ENCODE measurements at regions not wholly inside any gene's neighbourhood (a gene's known extent, or its start where the extent isn't known, plus 50 kb on each side); places are given as distances from the start of the nearest gene placed in this dataset.

GRCh38 chr4:55742655-55743202 is 76.9 kb upstream of the EXOC1L start:
- H3K27me3 Mint-ChIP-seq (ENCODE audit: unreplicated experiment), result peaks cover 3% of the 10 kb centered on the region
- H3K4me3 Mint-ChIP-seq (ENCODE audit: unreplicated experiment), result no peak overlapping the region
- DNase-seq (ENCODE audit: low spot score), result no peak
- no peaks in the 10 kb centered on the region for H3K9me3 Mint-ChIP-seq (ENCODE audit: unreplicated experiment)
- no peaks in the 10 kb centered on the region for H3K36me3 Mint-ChIP-seq (ENCODE audit: low read depth, unreplicated experiment)
- H3K4me1 Mint-ChIP-seq (ENCODE audit: unreplicated experiment), result no peaks in the 10 kb centered on the region
- TF ChIP-seq, protein P1, sequence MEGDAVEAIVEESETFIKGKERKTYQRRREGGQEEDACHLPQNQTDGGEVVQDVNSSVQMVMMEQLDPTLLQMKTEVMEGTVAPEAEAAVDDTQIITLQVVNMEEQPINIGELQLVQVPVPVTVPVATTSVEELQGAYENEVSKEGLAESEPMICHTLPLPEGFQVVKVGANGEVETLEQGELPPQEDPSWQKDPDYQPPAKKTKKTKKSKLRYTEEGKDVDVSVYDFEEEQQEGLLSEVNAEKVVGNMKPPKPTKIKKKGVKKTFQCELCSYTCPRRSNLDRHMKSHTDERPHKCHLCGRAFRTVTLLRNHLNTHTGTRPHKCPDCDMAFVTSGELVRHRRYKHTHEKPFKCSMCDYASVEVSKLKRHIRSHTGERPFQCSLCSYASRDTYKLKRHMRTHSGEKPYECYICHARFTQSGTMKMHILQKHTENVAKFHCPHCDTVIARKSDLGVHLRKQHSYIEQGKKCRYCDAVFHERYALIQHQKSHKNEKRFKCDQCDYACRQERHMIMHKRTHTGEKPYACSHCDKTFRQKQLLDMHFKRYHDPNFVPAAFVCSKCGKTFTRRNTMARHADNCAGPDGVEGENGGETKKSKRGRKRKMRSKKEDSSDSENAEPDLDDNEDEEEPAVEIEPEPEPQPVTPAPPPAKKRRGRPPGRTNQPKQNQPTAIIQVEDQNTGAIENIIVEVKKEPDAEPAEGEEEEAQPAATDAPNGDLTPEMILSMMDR (IDR thresholded peaks at IDR 0.05; ENCODE audit: unreplicated experiment), result no peak
- no peak overlapping the region for H3K27ac Mint-ChIP-seq (ENCODE audit: unreplicated experiment)

DNA sequence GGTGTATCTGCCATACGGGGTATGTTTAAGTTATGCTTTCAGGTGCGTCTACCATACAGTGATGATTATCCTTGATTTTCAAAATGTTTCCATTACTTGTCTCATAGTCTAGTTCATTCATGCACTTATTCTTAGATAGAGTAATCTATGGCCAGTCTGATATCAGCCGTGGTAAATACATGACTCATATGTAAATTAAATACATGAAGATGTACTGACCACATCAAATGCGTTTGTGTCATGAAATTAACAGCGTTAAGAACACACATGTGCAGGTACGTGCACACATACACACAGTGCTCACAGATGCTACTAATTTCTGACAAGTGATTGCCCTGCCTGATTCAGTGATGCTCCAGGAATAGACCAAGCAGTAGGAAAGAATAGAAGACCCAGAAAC is 75.2 kb upstream of the EXOC1L start:
- Mint-ChIP-seq H3K27me3 (ENCODE audit: unreplicated experiment) (peaks cover 7% of the 10 kb centered on the region), H3K9me3 (ENCODE audit: unreplicated experiment) (no peaks in the 10 kb centered on the region), H3K4me3 (ENCODE audit: unreplicated experiment) (no peak overlapping the region), H3K4me1 (ENCODE audit: unreplicated experiment) (no peaks in the 10 kb centered on the region), H3K36me3 (ENCODE audit: low read depth, unreplicated experiment) (peaks cover 7% of the 10 kb centered on the region), H3K27ac (ENCODE audit: unreplicated experiment) (no peak overlapping the region)
- DNase-seq (ENCODE audit: low spot score), result no peak
- TF ChIP-seq, protein P1 (IDR thresholded peaks at IDR 0.05; ENCODE audit: unreplicated experiment), result no peak

- Mint-ChIP-seq H3K27me3 (ENCODE audit: unreplicated experiment) (peaks cover 8% of the 10 kb centered on the region), H3K4me1 (ENCODE audit: unreplicated experiment) (no peaks in the 10 kb centered on the region), H3K4me3 (ENCODE audit: unreplicated experiment) (no peak overlapping the region), H3K9me3 (ENCODE audit: unreplicated experiment) (no peaks in the 10 kb centered on the region), H3K27ac (ENCODE audit: unreplicated experiment) (no peak overlapping the region), H3K36me3 (ENCODE audit: low read depth, unreplicated experiment) (peaks cover 7% of the 10 kb centered on the region)
- TF ChIP-seq, protein P1 (IDR thresholded peaks at IDR 0.05; ENCODE audit: unreplicated experiment), result no peak
- DNase-seq (ENCODE audit: low spot score), result no peak
Observed at GRCh38 chr4:55745014-55745413, 74.6 kb upstream of the EXOC1L start.

- Mint-ChIP-seq H3K9me3 (ENCODE audit: unreplicated experiment) (no peaks in the 10 kb centered on the region), H3K4me1 (ENCODE audit: unreplicated experiment) (no peaks in the 10 kb centered on the region), H3K27ac (ENCODE audit: unreplicated experiment) (no peak overlapping the region), H3K27me3 (ENCODE audit: unreplicated experiment) (peaks cover 8% of the 10 kb centered on the region), H3K36me3 (ENCODE audit: low read depth, unreplicated experiment) (peaks cover 7% of the 10 kb centered on the region), H3K4me3 (ENCODE audit: unreplicated experiment) (no peak overlapping the region)
- TF ChIP-seq, protein P1 (IDR thresholded peaks at IDR 0.05; ENCODE audit: unreplicated experiment), result no peak
- DNase-seq (ENCODE audit: low spot score), result no peak
Observed at GRCh38 chr4:55747793-55748192, 71.8 kb upstream of the EXOC1L start.

- DNase-seq (ENCODE audit: low spot score), result no peak
- no peak overlapping the region for H3K27ac Mint-ChIP-seq (ENCODE audit: unreplicated experiment)
- H3K27me3 Mint-ChIP-seq (ENCODE audit: unreplicated experiment), result peaks cover 8% of the 10 kb centered on the region
- H3K9me3 Mint-ChIP-seq (ENCODE audit: unreplicated experiment), result no peaks in the 10 kb centered on the region
- no peaks in the 10 kb centered on the region for H3K4me1 Mint-ChIP-seq (ENCODE audit: unreplicated experiment)
- TF ChIP-seq, protein P1 (IDR thresholded peaks at IDR 0.05; ENCODE audit: unreplicated experiment), result no peak
- H3K4me3 Mint-ChIP-seq (ENCODE audit: unreplicated experiment), result no peak overlapping the region
- peaks cover 7% of the 10 kb centered on the region for H3K36me3 Mint-ChIP-seq (ENCODE audit: low read depth, unreplicated experiment)
Observed at GRCh38 chr4:55749666-55750065, 69.9 kb upstream of the EXOC1L start.
